ENCODE measurements at regions not wholly inside any gene's neighbourhood (a gene's known extent, or its start where the extent isn't known, plus 50 kb on each side); places are given as distances from the start of the nearest gene placed in this dataset.

- TF ChIP-seq PRRX2 (CRISPR knock-in tag; IDR thresholded peaks at IDR 0.05) (no peak), FOXP1 (CRISPR knock-in tag; IDR thresholded peaks at IDR 0.05; ENCODE audit: borderline replicate concordance) (no peak), GTF2I (CRISPR knock-in tag; conservative IDR thresholded peaks at IDR 0.05) (no peak), USF1 (CRISPR knock-in tag; IDR thresholded peaks at IDR 0.05) (no peak), KAT7 (CRISPR knock-in tag; IDR thresholded peaks at IDR 0.05; ENCODE audit: borderline replicate concordance) (no peak), ZNF396 (CRISPR knock-in tag; IDR thresholded peaks at IDR 0.05; ENCODE audit: borderline replicate concordance) (no peak), RELA (CRISPR knock-in tag; IDR thresholded peaks at IDR 0.05; ENCODE audit: borderline replicate concordance) (no peak)
Measured at GRCh38 chr14:34170882-34171281, 220.0 kb upstream of the EGLN3 start (continued).

- ATAC-seq = no peak
- ChIA-PET POLR2A (no interaction called here), CTCF (no interaction called here)
- Mint-ChIP-seq H3K4me3 (no peak overlapping the region), H3K27me3 (ENCODE audit: low read depth) (no peaks in the 10 kb centered on the region; the same call in 1 of the 2 replicates), H3K9me3 (no peaks in the 10 kb centered on the region), H3K36me3 (no peaks in the 10 kb centered on the region), H3K27ac (no peak overlapping the region), H3K4me1 (no peaks in the 10 kb centered on the region)
- TF ChIP-seq ZBTB43 (CRISPR knock-in tag; IDR thresholded peaks at IDR 0.05) = no peak
- no peak for TF ChIP-seq ZMAT4 (CRISPR knock-in tag; IDR thresholded peaks at IDR 0.05)
- TF ChIP-seq NR2C2 (CRISPR knock-in tag; IDR thresholded peaks at IDR 0.05) = no peak
- TF ChIP-seq USF1 (CRISPR knock-in tag; IDR thresholded peaks at IDR 0.05) = no peak
- no peak for TF ChIP-seq ZNF121 (CRISPR knock-in tag; IDR thresholded peaks at IDR 0.05)
- no peak for TF ChIP-seq IRF2 (CRISPR knock-in tag; IDR thresholded peaks at IDR 0.05; ENCODE audit: borderline replicate concordance, low read depth)
- no peak for DNase-seq (ENCODE audit: low spot score)
Measured at GRCh38 chr14:34169561-34169960, 218.7 kb upstream of the EGLN3 start.

- ChIA-PET POLR2A (no interaction called here), CTCF (no interaction called here)
- no peaks in the 10 kb centered on the region for H3K9me3 Mint-ChIP-seq
- no peak overlapping the region for H3K4me3 Mint-ChIP-seq
- no peaks in the 10 kb centered on the region; the same call in 1 of the 2 replicates for H3K27me3 Mint-ChIP-seq (ENCODE audit: low read depth)
- H3K4me1 Mint-ChIP-seq = no peaks in the 10 kb centered on the region; the same call in 1 of the 2 replicates
- H3K27ac Mint-ChIP-seq = no peak overlapping the region
- ATAC-seq (no peak), DNase-seq (ENCODE audit: low spot score) (no peak)
- H3K36me3 Mint-ChIP-seq = no peaks in the 10 kb centered on the region
- TF ChIP-seq AR (CRISPR knock-in tag; IDR thresholded peaks at IDR 0.05) = no peak
Measured at GRCh38 chr14:34168656-34169055, 217.8 kb upstream of the EGLN3 start.

- ATAC-seq (0 out of 2 replicates have a peak, but pooled peaks have one; percentile 20), DNase-seq (ENCODE audit: low spot score) (no peak)
- H3K36me3 Mint-ChIP-seq = no peaks in the 10 kb centered on the region
- no peaks in the 10 kb centered on the region; the same call in 1 of the 2 replicates for H3K4me1 Mint-ChIP-seq
- ChIA-PET POLR2A (interaction anchor here (0.7 kb wide), 1 partner anchor 225 kb away, joined by 4 read pairs; no protein-coding TSS in a partner anchor), CTCF (interaction anchor here (0.5 to 1.8 kb wide), 2 partner anchors 67 to 156 kb away, joined by 3 to 4 read pairs; no protein-coding TSS in a partner anchor)
- H3K27ac Mint-ChIP-seq = no peak overlapping the region
- no peaks in the 10 kb centered on the region for H3K9me3 Mint-ChIP-seq
- H3K27me3 Mint-ChIP-seq (ENCODE audit: low read depth) = no peaks in the 10 kb centered on the region; the same call in 1 of the 2 replicates
- no peak overlapping the region for H3K4me3 Mint-ChIP-seq
- TF ChIP-seq ZMAT4 (CRISPR knock-in tag; IDR thresholded peaks at IDR 0.05) (no peak), NFE2L1 (CRISPR knock-in tag; IDR thresholded peaks at IDR 0.05) (no peak), USF1 (CRISPR knock-in tag; IDR thresholded peaks at IDR 0.05) (no peak), JUN (CRISPR knock-in tag; IDR thresholded peaks at IDR 0.05) (no peak), CBFB (CRISPR knock-in tag; IDR thresholded peaks at IDR 0.05; ENCODE audit: low read depth) (no peak), HMGA2 (CRISPR knock-in tag; IDR thresholded peaks at IDR 0.05) (no peak), IRF1 (CRISPR knock-in tag; IDR thresholded peaks at IDR 0.05) (no peak), ZBTB43 (CRISPR knock-in tag; IDR thresholded peaks at IDR 0.05) (no peak), ZNF671 (CRISPR knock-in tag; IDR thresholded peaks at IDR 0.05) (no peak)
Measured at GRCh38 chr14:34165847-34166350, 215.0 kb upstream of the EGLN3 start.
